ENCODE measurements at regions not wholly inside any gene's neighbourhood (a gene's known extent, or its start where the extent isn't known, plus 50 kb on each side); places are given as distances from the start of the nearest gene placed in this dataset.

GRCh38 chr4:14111730-14112181 lies 484.2 kb upstream of the BOD1L1 start:
- Mint-ChIP-seq H3K4me1 (no peaks in the 10 kb centered on the region), H3K36me3 (ENCODE audit: low read depth) (peaks cover 5% of the 10 kb centered on the region), H3K27me3 (ENCODE audit: low read depth) (peaks cover 9% of the 10 kb centered on the region), H3K9me3 (peaks cover 10% of the 10 kb centered on the region), H3K27ac (ENCODE audit: unreplicated experiment) (no peak overlapping the region), H3K4me3 (no peak overlapping the region)
- no peak for TF ChIP-seq CTCF (conservative IDR thresholded peaks at IDR 0.05)
- no peak for DNase-seq (ENCODE audit: low read depth, low spot score)

GRCh38 chr4:14115106-14115505 lies 487.6 kb upstream of the BOD1L1 start:
- Mint-ChIP-seq H3K4me3 (no peak overlapping the region), H3K9me3 (peaks cover 6% of the 10 kb centered on the region), H3K27me3 (ENCODE audit: low read depth) (peaks cover 4% of the 10 kb centered on the region), H3K36me3 (ENCODE audit: low read depth) (no peaks in the 10 kb centered on the region), H3K4me1 (no peaks in the 10 kb centered on the region), H3K27ac (ENCODE audit: unreplicated experiment) (no peak overlapping the region)
- DNase-seq (ENCODE audit: low read depth, low spot score) = no peak
- TF ChIP-seq CTCF (conservative IDR thresholded peaks at IDR 0.05) = no peak

GRCh38 chr4:14117575-14118238 lies 490.2 kb upstream of the BOD1L1 start:
- Mint-ChIP-seq H3K27me3 (ENCODE audit: low read depth) (peaks cover 4% of the 10 kb centered on the region), H3K27ac (ENCODE audit: unreplicated experiment) (no peak overlapping the region), H3K4me3 (no peak overlapping the region), H3K36me3 (ENCODE audit: low read depth) (no peaks in the 10 kb centered on the region), H3K4me1 (no peaks in the 10 kb centered on the region), H3K9me3 (peaks cover 6% of the 10 kb centered on the region)
- TF ChIP-seq CTCF (conservative IDR thresholded peaks at IDR 0.05) = no peak
- no peak for DNase-seq (ENCODE audit: low read depth, low spot score)

GRCh38 chr4:14124816-14125215 lies 497.3 kb upstream of the BOD1L1 start:
- TF ChIP-seq CTCF (conservative IDR thresholded peaks at IDR 0.05) = no peak
- H3K4me3 Mint-ChIP-seq = no peak overlapping the region
- H3K27me3 Mint-ChIP-seq (ENCODE audit: low read depth) = no peaks in the 10 kb centered on the region
- no peaks in the 10 kb centered on the region for H3K4me1 Mint-ChIP-seq
- no peak overlapping the region for H3K27ac Mint-ChIP-seq (ENCODE audit: unreplicated experiment)
- no peaks in the 10 kb centered on the region for H3K36me3 Mint-ChIP-seq (ENCODE audit: low read depth)
- no peak for DNase-seq (ENCODE audit: low read depth, low spot score)
- no peaks in the 10 kb centered on the region for H3K9me3 Mint-ChIP-seq

- Mint-ChIP-seq H3K27ac (ENCODE audit: unreplicated experiment) (no peak overlapping the region), H3K36me3 (ENCODE audit: low read depth) (no peaks in the 10 kb centered on the region), H3K4me3 (no peak overlapping the region), H3K9me3 (no peaks in the 10 kb centered on the region), H3K4me1 (no peaks in the 10 kb centered on the region), H3K27me3 (ENCODE audit: low read depth) (no peaks in the 10 kb centered on the region)
- DNase-seq (ENCODE audit: low read depth, low spot score) = no peak
- no peak for TF ChIP-seq CTCF (conservative IDR thresholded peaks at IDR 0.05)
Observed at GRCh38 chr4:14125375-14126129, 498.0 kb upstream of the BOD1L1 start.
